ENCODE measurements at regions not wholly inside any gene's neighbourhood (a gene's known extent, or its start where the extent isn't known, plus 50 kb on each side); places are given as distances from the start of the nearest gene placed in this dataset.

DNA sequence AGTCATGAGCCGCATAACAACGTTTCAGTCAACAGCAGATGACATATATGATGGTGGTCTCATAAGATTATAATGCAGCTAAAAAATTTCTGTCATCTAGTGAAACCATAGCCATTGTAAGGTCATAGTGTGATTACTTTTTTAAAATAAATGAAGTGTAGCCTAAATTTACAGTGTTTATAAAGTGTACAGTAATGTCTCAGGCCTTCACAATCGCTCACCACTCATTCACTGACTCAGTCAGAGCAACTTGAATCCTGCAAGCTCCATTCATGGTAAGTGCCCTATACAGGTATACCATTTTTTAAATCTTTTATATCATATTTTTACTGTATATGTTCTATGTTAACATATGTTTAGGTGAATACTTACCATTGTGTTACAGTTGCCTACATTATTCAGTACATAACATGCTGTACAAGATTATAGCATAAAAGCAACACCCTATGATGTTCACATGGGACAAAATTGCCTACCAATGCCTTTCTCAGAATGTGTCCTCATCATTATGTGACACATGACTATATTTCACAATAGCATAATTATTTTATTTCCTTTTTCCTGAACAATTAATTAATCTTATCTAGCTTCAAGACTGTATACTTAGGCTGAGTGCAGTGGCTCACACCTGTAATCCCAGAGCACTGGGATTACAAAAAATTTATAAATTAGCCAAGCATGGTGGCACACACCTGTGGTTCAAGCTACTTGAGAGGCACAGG is 1115.9 kb upstream of the ZEB2 start:
- 88 to 94% methylated on average over 3 of the region's 3 CpGs for WGBS, 2 donors (ENCODE audit: low coverage in 1 of 2)
- no peak for ATAC-seq
- TF ChIP-seq EP300 (IDR thresholded peaks at IDR 0.05) (no peak), POLR2A (IDR thresholded peaks at IDR 0.05) (no peak), POLR2AphosphoS5 (IDR thresholded peaks at IDR 0.05) (no peak)
- TF ChIP-seq, protein P1, sequence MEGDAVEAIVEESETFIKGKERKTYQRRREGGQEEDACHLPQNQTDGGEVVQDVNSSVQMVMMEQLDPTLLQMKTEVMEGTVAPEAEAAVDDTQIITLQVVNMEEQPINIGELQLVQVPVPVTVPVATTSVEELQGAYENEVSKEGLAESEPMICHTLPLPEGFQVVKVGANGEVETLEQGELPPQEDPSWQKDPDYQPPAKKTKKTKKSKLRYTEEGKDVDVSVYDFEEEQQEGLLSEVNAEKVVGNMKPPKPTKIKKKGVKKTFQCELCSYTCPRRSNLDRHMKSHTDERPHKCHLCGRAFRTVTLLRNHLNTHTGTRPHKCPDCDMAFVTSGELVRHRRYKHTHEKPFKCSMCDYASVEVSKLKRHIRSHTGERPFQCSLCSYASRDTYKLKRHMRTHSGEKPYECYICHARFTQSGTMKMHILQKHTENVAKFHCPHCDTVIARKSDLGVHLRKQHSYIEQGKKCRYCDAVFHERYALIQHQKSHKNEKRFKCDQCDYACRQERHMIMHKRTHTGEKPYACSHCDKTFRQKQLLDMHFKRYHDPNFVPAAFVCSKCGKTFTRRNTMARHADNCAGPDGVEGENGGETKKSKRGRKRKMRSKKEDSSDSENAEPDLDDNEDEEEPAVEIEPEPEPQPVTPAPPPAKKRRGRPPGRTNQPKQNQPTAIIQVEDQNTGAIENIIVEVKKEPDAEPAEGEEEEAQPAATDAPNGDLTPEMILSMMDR (IDR thresholded peaks at IDR 0.05) = no peak
- Histone ChIP-seq H3K4me1 (no peaks in the 10 kb centered on the region), H3K36me3 (no peaks in the 10 kb centered on the region), H3K9me3 (no peaks in the 10 kb centered on the region), H3K4me3 (no peak overlapping the region), H3K27ac (no peak overlapping the region), H3K27me3 (no peaks in the 10 kb centered on the region)

DNA sequence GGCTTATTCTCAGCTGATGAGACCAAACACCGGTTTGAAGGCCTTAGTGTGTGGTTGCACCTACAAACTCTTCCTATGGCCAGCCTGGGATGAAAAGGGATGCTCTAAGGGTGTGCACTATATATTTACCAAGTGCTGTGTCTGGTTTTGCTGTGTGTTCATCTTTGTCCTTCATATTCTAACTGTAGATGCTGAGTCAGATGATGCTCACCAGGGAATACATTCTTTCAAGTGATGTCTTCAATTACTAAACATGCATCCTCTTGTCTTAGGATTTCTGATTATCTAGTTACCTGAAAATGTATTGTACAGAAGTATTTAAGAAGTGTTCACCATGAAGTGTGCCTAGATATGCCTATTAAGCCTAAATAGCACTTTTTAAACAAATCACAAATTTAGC is 1111.6 kb upstream of the ZEB2 start:
- no peak for ATAC-seq
- H3K27ac ChIP-seq = no peak overlapping the region
- TF ChIP-seq EP300 (IDR thresholded peaks at IDR 0.05) (no peak), POLR2AphosphoS5 (IDR thresholded peaks at IDR 0.05) (no peak), POLR2A (IDR thresholded peaks at IDR 0.05) (no peak)
- TF ChIP-seq, protein P1 (IDR thresholded peaks at IDR 0.05) = no peak
- 86 to 90% methylated on average over 1 of the region's 1 CpG for WGBS, 2 donors (ENCODE audit: low coverage in 1 of 2)
- no peaks in the 10 kb centered on the region for H3K27me3 ChIP-seq
- H3K9me3 ChIP-seq = no peaks in the 10 kb centered on the region
- H3K36me3 ChIP-seq = no peaks in the 10 kb centered on the region
- no peaks in the 10 kb centered on the region for H3K4me1 ChIP-seq
- no peak overlapping the region for H3K4me3 ChIP-seq

DNA sequence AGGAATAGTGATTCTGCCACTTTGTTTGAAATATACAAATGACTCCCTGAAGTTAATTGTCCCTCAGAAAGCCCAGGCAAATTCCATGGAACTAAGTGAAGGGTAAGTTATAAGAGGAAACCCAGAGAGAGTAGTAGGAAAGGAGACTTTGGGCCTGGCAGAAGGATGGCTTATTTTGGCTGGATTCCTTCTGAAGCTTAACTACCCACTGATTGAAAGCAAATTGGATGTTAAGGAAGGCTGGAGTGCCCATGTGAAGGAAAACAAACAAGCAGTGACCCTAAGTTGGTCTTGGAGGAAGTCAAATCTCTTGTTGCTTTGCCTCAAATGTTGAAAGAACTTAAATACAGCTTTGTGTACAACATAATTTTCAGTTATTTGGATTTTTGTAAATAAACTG is 1106.4 kb upstream of the ZEB2 start:
- TF ChIP-seq POLR2A (IDR thresholded peaks at IDR 0.05) = no peak
- TF ChIP-seq, protein P1 (IDR thresholded peaks at IDR 0.05) = no peak
- TF ChIP-seq POLR2AphosphoS5 (IDR thresholded peaks at IDR 0.05) = no peak
- no peak for TF ChIP-seq EP300 (IDR thresholded peaks at IDR 0.05)
- Histone ChIP-seq H3K27ac (no peak overlapping the region), H3K36me3 (no peaks in the 10 kb centered on the region), H3K9me3 (no peaks in the 10 kb centered on the region), H3K4me3 (no peak overlapping the region), H3K4me1 (no peaks in the 10 kb centered on the region), H3K27me3 (no peaks in the 10 kb centered on the region)
- no peak for ATAC-seq

DNA sequence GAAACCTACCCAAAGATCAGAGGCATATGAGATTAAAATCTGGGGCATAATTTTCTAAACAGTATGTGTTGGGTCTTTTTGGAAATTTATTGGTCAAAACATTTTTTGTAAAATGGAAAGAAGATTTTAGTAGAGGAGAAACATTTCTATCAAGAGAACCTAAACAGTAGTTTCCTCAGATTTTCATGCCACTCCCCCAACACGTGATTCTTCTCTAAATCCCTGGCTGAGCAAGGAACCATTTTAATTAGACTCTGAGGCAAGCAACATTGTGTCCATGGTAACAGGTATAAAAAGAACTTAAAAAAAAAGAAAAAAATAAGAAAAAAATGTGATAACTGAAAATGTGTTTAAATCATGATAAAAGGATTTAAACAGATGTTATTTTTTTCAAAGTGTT is 1105.2 kb upstream of the ZEB2 start:
- no peak overlapping the region for H3K27ac ChIP-seq
- no peak for TF ChIP-seq POLR2A (IDR thresholded peaks at IDR 0.05)
- TF ChIP-seq POLR2AphosphoS5 (IDR thresholded peaks at IDR 0.05) = no peak
- TF ChIP-seq, protein P1 (IDR thresholded peaks at IDR 0.05) = no peak
- TF ChIP-seq EP300 (IDR thresholded peaks at IDR 0.05) = no peak
- no peak overlapping the region for H3K4me3 ChIP-seq
- no peak for ATAC-seq
- no peaks in the 10 kb centered on the region for H3K27me3 ChIP-seq
- 54 to 71% methylated on average over 1 of the region's 1 CpG for WGBS, 2 donors (ENCODE audit: low coverage in 1 of 2)
- H3K9me3 ChIP-seq = no peaks in the 10 kb centered on the region
- no peaks in the 10 kb centered on the region for H3K36me3 ChIP-seq
- H3K4me1 ChIP-seq = no peaks in the 10 kb centered on the region

DNA sequence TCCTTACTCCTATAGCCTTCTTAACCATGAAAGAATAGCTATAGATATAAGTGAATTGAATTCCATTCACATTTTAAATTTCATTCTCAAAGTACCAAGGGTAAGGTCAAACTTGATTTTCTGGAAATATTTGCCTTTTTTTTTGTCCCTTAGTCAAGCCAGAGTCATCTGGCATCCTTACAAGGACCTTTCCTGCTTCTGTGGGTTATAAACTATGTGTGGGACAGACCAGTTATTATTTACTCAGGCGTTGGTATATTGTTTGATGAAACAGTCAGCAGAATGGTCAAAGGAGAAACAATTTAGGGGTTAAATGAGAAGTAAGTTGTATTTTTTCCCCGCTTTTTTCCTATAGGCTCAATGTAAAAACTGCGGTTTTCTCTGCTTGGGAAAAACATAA is 1103.2 kb upstream of the ZEB2 start:
- 50 to 92% methylated on average over 1 to 3 of the region's 3 CpGs for WGBS, 2 donors (ENCODE audit: low coverage in 1 of 2)
- TF ChIP-seq POLR2A (IDR thresholded peaks at IDR 0.05) (no peak), EP300 (IDR thresholded peaks at IDR 0.05) (no peak), POLR2AphosphoS5 (IDR thresholded peaks at IDR 0.05) (no peak)
- TF ChIP-seq, protein P1 (IDR thresholded peaks at IDR 0.05) = no peak
- Histone ChIP-seq H3K4me1 (no peaks in the 10 kb centered on the region), H3K27ac (no peak overlapping the region), H3K4me3 (no peak overlapping the region), H3K9me3 (no peaks in the 10 kb centered on the region), H3K36me3 (no peaks in the 10 kb centered on the region), H3K27me3 (no peaks in the 10 kb centered on the region)
- no peak for ATAC-seq
